NOMO-1 treated with dmso at 0.1 percent for 144 hours (cell line): ENCODE measurements at regions not wholly inside any gene's neighbourhood (a gene's known extent, or its start where the extent isn't known, plus 50 kb on each side); places are given as distances from the start of the nearest gene placed in this dataset.

ENCODE experiments used
- DNase-seq: peaks from one replicate; lab custom pipeline; 2025; ENCODE audit not compliant: unreplicated experiment; lab: John Stamatoyannopoulos, UW

GRCh38 chr5:121704291-121704690 lies 147.4 kb upstream of the FTMT start:
- no peak for DNase-seq

GRCh38 chr5:121706686-121707085 lies 145.0 kb upstream of the FTMT start:
- no peak for DNase-seq

GRCh38 chr5:121707178-121707577 lies 144.5 kb upstream of the FTMT start:
- no peak for DNase-seq

GRCh38 chr5:121711416-121711815 lies 140.3 kb upstream of the FTMT start:
- DNase-seq: no peak

- no peak for DNase-seq
These were observed 132.4 kb upstream of the FTMT start for GRCh38 chr5:121719255-121719654.

- DNase-seq: no peak
These were observed 126.2 kb upstream of the FTMT start for GRCh38 chr5:121725450-121725849.

- DNase-seq: no peak
These were observed 124.7 kb upstream of the FTMT start for GRCh38 chr5:121726991-121727390.

- DNase-seq: no peak
These were observed 120.3 kb upstream of the FTMT start for GRCh38 chr5:121731377-121731776.

GRCh38 chr5:121735618-121736017 lies 116.1 kb upstream of the FTMT start:
- DNase-seq: no peak

GRCh38 chr5:121737120-121737519 lies 114.6 kb upstream of the FTMT start:
- DNase-seq: no peak

- no peak for DNase-seq
These were observed 110.5 kb upstream of the FTMT start for GRCh38 chr5:121741156-121741555.

GRCh38 chr5:121744577-121744976 lies 107.1 kb upstream of the FTMT start:
- DNase-seq: no peak

GRCh38 chr5:121745407-121745806 lies 106.3 kb upstream of the FTMT start:
- DNase-seq: no peak

GRCh38 chr5:121746763-121747162 lies 104.9 kb upstream of the FTMT start:
- no peak for DNase-seq

- DNase-seq: no peak
These were observed 103.0 kb upstream of the FTMT start for GRCh38 chr5:121748686-121749085.

GRCh38 chr5:121752149-121752548 lies 99.5 kb upstream of the FTMT start:
- no peak for DNase-seq

- no peak for DNase-seq
These were observed 96.4 kb upstream of the FTMT start for GRCh38 chr5:121755266-121755665.

- no peak for DNase-seq
These were observed 93.9 kb upstream of the FTMT start for GRCh38 chr5:121757753-121758152.

- no peak for DNase-seq
These were observed 93.1 kb upstream of the FTMT start for GRCh38 chr5:121758615-121759014.

GRCh38 chr5:121762426-121762825 lies 89.3 kb upstream of the FTMT start:
- DNase-seq: no peak

GRCh38 chr5:121763665-121764064 lies 88.0 kb upstream of the FTMT start:
- no peak for DNase-seq

- no peak for DNase-seq
These were observed 71.3 kb upstream of the FTMT start for GRCh38 chr5:121780406-121780805.

- no peak for DNase-seq
These were observed 68.0 kb upstream of the FTMT start for GRCh38 chr5:121783700-121784099.

- no peak for DNase-seq
These were observed 57.9 kb upstream of the FTMT start for GRCh38 chr5:121793791-121794190.
